ENCODE measurements at regions not wholly inside any gene's neighbourhood (a gene's known extent, or its start where the extent isn't known, plus 50 kb on each side); places are given as distances from the start of the nearest gene placed in this dataset.

DNA sequence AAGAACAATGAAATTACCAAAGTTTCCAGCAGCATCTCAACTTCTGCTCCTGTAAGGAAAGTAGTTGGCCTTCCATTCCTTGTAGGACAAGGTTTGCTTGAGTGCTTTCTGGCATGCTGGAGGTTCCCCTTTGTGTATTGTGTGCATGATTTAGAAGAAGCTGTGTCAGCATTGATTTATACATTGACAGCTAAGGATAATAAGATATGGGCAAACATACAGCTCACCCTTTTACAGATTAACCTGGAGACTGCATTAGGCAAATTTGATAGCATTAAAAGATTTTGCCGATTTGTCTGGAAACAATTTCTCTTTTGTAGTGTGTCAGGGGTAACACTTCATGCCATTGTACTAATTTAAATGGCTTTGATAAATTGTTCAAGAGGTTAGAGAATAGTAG, 221.8 kb upstream of the PACRGL start:
- no peak overlapping the region for H3K4me3 ChIP-seq
- H3K27ac ChIP-seq = no peak overlapping the region
- H3K27me3 ChIP-seq = no peaks in the 10 kb centered on the region
- TF ChIP-seq, protein P1, sequence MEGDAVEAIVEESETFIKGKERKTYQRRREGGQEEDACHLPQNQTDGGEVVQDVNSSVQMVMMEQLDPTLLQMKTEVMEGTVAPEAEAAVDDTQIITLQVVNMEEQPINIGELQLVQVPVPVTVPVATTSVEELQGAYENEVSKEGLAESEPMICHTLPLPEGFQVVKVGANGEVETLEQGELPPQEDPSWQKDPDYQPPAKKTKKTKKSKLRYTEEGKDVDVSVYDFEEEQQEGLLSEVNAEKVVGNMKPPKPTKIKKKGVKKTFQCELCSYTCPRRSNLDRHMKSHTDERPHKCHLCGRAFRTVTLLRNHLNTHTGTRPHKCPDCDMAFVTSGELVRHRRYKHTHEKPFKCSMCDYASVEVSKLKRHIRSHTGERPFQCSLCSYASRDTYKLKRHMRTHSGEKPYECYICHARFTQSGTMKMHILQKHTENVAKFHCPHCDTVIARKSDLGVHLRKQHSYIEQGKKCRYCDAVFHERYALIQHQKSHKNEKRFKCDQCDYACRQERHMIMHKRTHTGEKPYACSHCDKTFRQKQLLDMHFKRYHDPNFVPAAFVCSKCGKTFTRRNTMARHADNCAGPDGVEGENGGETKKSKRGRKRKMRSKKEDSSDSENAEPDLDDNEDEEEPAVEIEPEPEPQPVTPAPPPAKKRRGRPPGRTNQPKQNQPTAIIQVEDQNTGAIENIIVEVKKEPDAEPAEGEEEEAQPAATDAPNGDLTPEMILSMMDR (IDR thresholded peaks at IDR 0.05) = no peak
- no peak for ATAC-seq
- H3K9me3 ChIP-seq = no peaks in the 10 kb centered on the region
- no peaks in the 10 kb centered on the region for H3K4me1 ChIP-seq
- no peak for DNase-seq
- peaks cover 0 to 3% (median 0%) of the 10 kb centered on the region in 3 donors for H3K36me3 ChIP-seq
- intact Hi-C loops (cut with DNase I) = no loop called here
- FAIRE-seq = no peak
- WGBS, 2 donors = 39 to 51% methylated on average over 1 of the region's 1 CpG

DNA sequence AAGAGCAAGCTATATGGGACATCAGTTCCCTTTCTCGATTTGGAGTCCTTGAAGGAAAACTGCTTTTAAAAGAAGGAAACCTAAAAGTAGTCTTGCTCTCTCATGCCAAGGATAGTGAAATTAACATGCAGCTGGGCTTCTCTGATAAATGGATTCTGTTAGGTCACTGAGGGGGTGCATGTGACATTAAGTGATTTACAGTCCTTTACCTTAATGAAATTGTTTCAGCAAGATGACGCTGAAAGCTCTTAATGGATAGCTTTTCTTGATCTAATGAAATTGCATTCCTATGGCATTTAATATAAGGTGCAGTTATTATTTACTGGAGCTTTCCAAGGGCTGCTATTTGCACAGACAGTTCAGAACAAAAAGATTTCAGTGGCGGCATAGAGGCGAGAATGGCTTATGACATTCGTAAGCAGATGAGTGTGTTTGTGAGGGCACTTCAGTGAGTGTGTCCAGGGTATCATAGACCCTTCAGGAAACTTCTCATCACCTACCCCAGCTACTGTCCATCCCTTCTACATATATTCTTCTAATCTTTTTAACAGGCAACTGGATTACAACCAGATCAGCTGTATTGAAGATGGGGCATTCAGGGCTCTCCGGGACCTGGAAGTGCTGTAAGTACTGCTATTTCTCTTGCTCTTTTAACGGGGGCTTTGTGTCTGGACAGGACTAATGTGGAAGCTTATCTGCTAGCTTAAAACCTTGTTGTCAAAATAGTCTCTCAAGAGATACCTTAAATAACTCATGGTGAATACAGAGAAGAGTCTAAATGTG, 219.9 kb upstream of the PACRGL start:
- Histone ChIP-seq H3K27ac (no peak overlapping the region), H3K4me3 (no peak overlapping the region), H3K4me1 (no peaks in the 10 kb centered on the region), H3K36me3 (peaks cover 0 to 3% (median 0%) of the 10 kb centered on the region in 3 donors), H3K9me3 (no peaks in the 10 kb centered on the region), H3K27me3 (no peaks in the 10 kb centered on the region)
- TF ChIP-seq, protein P1 (IDR thresholded peaks at IDR 0.05) = no peak
- WGBS, 2 donors = 73 to 80% methylated on average over 7 of the region's 7 CpGs
- intact Hi-C loops (cut with DNase I) = no loop called here
- FAIRE-seq (no peak), ATAC-seq (no peak), DNase-seq (no peak)

DNA sequence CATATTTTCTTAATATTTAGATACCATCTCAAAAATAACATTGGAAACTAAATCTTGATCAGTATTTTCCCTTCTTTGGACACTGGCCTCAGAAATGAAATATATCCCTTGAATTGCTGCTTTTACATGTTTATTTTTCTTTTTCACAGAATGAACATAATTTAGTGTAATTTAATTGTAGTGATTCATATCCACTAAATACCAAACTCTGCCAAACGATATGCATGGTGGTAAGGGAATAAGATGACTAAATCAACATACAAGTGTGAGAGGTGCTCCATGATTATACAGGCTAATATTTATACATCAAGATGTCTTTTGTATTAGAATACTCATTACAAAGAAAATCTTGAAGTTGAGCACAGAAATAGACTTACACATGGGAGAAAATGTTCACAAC, 216.8 kb upstream of the PACRGL start:
- Histone ChIP-seq H3K4me3 (no peak overlapping the region), H3K9me3 (no peaks in the 10 kb centered on the region), H3K27ac (no peak overlapping the region), H3K4me1 (no peaks in the 10 kb centered on the region), H3K36me3 (no peaks in the 10 kb centered on the region), H3K27me3 (no peaks in the 10 kb centered on the region)
- DNase-seq = no peak
- intact Hi-C loops (cut with DNase I) = no loop called here
- TF ChIP-seq, protein P1 (IDR thresholded peaks at IDR 0.05) = no peak
- FAIRE-seq = no peak
- WGBS, 2 donors = 68 to 78% methylated on average over 1 of the region's 1 CpG
- no peak for ATAC-seq

DNA sequence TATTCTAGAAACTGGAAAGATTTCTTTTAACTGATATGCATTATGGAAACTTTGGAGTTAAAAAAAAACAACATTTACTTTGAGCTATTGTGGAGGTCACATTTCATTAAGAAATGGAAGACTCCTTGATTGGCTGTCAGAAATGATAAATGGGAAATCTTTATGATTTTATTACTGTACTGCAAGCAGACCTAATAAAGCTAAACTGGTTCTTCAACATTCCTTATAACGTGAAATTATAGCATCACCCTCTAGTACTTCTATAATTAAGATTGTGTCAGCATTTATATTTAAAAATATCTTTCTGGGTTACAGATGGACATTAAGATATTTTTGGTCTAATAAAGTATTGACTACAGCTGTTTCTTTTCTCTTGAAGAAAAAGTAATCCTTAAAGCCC, 213.8 kb upstream of the PACRGL start:
- H3K36me3 ChIP-seq = no peaks in the 10 kb centered on the region
- no peak for ATAC-seq
- 14 to 20% methylated on average over 1 of the region's 1 CpG for WGBS, 2 donors
- FAIRE-seq = no peak
- H3K4me3 ChIP-seq = no peak overlapping the region
- H3K27me3 ChIP-seq = no peaks in the 10 kb centered on the region
- no peak for DNase-seq
- TF ChIP-seq, protein P1 (IDR thresholded peaks at IDR 0.05) = no peak
- H3K9me3 ChIP-seq = no peaks in the 10 kb centered on the region
- H3K27ac ChIP-seq = no peak overlapping the region
- no peaks in the 10 kb centered on the region for H3K4me1 ChIP-seq
- intact Hi-C loops (cut with DNase I) = no loop called here

DNA sequence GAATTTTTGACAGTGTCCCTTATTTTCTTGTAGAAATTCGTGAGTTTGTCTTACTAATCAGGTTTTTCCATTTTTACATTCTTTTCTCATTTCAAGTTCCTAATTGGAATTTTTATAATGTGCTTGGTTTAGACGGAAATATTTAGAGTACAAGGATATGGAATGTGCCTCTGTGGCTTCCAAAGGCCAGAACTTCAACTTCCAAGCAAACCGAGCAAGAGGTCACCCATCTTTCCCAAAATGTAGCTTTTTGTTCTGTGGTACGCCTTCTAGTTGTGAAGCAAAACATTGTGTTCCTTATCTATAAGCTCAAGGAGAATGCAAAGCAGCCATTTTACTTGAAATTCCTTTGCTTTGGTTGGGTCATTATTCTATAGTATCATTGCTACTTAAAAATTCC, 212.8 kb upstream of the PACRGL start:
- intact Hi-C loops (cut with DNase I) = no loop called here
- DNase-seq (no peak), ATAC-seq (no peak), FAIRE-seq (no peak)
- no peaks in the 10 kb centered on the region for H3K4me1 ChIP-seq
- 45 to 49% methylated on average over 4 of the region's 4 CpGs for WGBS, 2 donors
- no peaks in the 10 kb centered on the region for H3K9me3 ChIP-seq
- H3K27ac ChIP-seq = no peak overlapping the region
- H3K36me3 ChIP-seq = no peaks in the 10 kb centered on the region
- no peaks in the 10 kb centered on the region for H3K27me3 ChIP-seq
- H3K4me3 ChIP-seq = no peak overlapping the region
- TF ChIP-seq, protein P1 (IDR thresholded peaks at IDR 0.05) = no peak

All from pancreas (tissue), 10 donors.